Natural killer cell treated with Interleukin-12 subunit alpha and Interleukin-12 subunit beta and Interleukin-15 and Interleukin-18, amount 100 ng/mL, for 72 hours (primary cell): ENCODE measurements at regions not wholly inside any gene's neighbourhood (a gene's known extent, or its start where the extent isn't known, plus 50 kb on each side); places are given as distances from the start of the nearest gene placed in this dataset.

Experiments used
- ATAC-seq, 2 donors: fragments of 150-1000 bp; cut with Tn5 transposase in 1 of 2; sonication (Bioruptor Pico), chemical (Tn5 transposase) in 1 of 2; 2 replicates each; pipeline ENCODE4 v1.10.0; 2021
- DNase-seq: peaks from one replicate; pipeline ENCODE4 v3.0.0; 2022; ENCODE audit warnings: low spot score
- H3K27ac Mint-ChIP-seq, 2 donors: 1 replicate in 1 of 2; 2 replicates in 1 of 2; pipeline ENCODE4 v1.8.0; 2022; ENCODE audit warnings: mixed read lengths in 2 of 2, mild to moderate bottlenecking in 1 of 2, moderate library complexity in 1 of 2
- H3K27me3 Mint-ChIP-seq, 2 donors: 1 replicate in 1 of 2; 2 replicates in 1 of 2; pipeline ENCODE4 v1.8.0; 2022; ENCODE audit warnings: mixed read lengths in 2 of 2
- H3K36me3 Mint-ChIP-seq: one replicate; pipeline ENCODE4 v1.8.0; 2022; ENCODE audit warnings: mixed read lengths
- H3K4me1 Mint-ChIP-seq, 2 donors: 1 replicate in 1 of 2; 2 replicates in 1 of 2; pipeline ENCODE4 v1.8.0; 2022; ENCODE audit warnings: low read depth in 2 of 2, mixed read lengths in 2 of 2, mild to moderate bottlenecking in 1 of 2
- H3K4me3 Mint-ChIP-seq: one replicate; pipeline ENCODE4 v1.8.0; 2022; ENCODE audit warnings: mixed read lengths
- H3K9me3 Mint-ChIP-seq: 2 replicates; pipeline ENCODE4 v1.8.0; 2022; ENCODE audit warnings: mixed read lengths

DNA sequence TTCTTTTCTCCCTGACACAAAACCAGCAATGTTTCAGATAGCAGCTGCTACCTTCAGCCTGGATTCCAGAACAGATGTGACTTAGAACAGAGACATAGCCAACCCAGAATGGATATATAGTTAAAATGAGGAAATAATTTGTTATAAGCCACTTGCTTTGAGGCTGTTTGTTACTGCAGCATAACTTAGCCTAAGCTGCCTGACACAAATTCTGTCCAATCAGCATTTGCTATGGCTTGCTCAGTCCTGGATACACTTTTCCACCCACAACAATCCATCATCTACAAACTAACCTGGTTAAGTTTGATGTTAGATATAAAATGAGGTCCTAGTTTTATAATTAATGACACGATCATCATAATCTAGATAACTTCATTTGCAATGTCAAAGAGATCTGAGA lies 480.4 kb downstream of the NR4A2 start:
- Mint-ChIP-seq H3K36me3 (no peaks in the 10 kb centered on the region), H3K27ac (no peak overlapping the region), H3K4me1 (no peaks in the 10 kb centered on the region), H3K9me3 (peaks cover 11% of the 10 kb centered on the region), H3K27me3 (no peaks in the 10 kb centered on the region), H3K4me3 (no peak overlapping the region)
- ATAC-seq (no peak), DNase-seq (no peak)

DNA sequence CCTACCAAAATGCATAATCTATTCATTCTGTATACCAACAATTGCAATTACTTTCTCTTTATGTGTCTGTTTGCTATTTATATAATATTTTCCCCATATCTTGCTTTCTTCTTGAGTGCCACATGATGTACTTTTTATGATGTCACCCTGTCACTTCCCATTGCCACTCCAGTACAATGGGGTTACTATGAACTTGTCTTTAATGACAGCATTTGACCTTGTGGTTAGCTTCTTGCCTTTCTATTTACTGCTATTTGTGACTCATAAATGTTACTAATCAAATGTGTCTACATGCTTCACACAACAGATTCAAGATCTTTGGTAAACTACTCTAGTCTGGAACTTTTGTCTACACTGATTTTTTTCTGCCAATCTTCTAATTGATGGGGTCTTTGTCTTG lies 486.3 kb downstream of the NR4A2 start:
- ATAC-seq (no peak), DNase-seq (no peak)
- Mint-ChIP-seq H3K4me1 (no peaks in the 10 kb centered on the region), H3K27ac (no peak overlapping the region), H3K9me3 (peaks cover 19% of the 10 kb centered on the region), H3K4me3 (no peak overlapping the region), H3K27me3 (no peaks in the 10 kb centered on the region), H3K36me3 (no peaks in the 10 kb centered on the region)

DNA sequence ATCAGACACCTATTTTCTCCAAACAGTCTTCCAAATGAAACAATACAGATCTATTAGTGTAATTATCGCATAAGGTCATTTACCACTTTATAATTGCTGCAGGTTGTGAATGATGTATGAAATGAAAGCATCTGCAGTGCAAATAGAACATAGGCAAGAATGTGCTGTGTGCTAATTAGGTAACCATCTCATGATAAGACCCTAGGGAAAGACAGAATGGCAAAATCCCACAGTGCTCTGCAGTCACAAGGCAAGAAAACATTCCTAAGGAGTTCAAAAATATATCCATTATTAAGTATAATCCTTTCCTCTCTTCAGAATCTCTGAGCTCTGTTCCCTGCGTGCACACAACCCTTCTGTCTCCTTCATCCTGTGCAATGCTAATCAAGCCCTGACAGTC lies 488.1 kb downstream of the NR4A2 start:
- Mint-ChIP-seq H3K9me3 (peaks cover 19% of the 10 kb centered on the region), H3K27me3 (no peaks in the 10 kb centered on the region), H3K36me3 (no peaks in the 10 kb centered on the region), H3K4me1 (no peaks in the 10 kb centered on the region), H3K4me3 (no peak overlapping the region), H3K27ac (no peak overlapping the region)
- DNase-seq (no peak), ATAC-seq (no peak)

- Mint-ChIP-seq H3K9me3 (peaks cover 11% of the 10 kb centered on the region), H3K36me3 (no peaks in the 10 kb centered on the region), H3K4me3 (no peak overlapping the region), H3K27ac (no peak overlapping the region), H3K27me3 (no peaks in the 10 kb centered on the region), H3K4me1 (no peaks in the 10 kb centered on the region)
- no peak for ATAC-seq
- no peak for DNase-seq
These were observed 490.4 kb downstream of the NR4A2 start for GRCh38 chr2:155842103-155842502.

DNA sequence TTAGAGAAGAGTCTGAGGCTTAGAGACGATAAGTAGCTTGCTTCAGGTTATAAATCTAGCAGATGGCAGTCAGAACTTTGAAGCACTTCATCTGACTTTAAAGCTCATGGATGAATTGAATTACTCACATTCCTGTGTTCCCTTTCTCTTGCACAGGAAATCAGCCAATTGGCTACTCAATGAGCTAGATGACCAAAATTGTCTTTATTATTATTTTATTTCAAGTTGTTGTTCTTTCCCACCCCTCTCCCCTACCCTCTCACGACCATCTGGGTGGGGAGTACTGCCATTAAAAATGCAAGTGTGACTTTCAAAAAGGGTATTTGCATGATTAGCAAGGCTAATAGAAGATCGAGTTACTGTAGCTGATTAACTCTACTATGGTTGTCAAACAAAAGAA lies 491.1 kb downstream of the NR4A2 start:
- no peak overlapping the region for H3K4me3 Mint-ChIP-seq
- H3K27me3 Mint-ChIP-seq: no peaks in the 10 kb centered on the region
- H3K4me1 Mint-ChIP-seq: no peaks in the 10 kb centered on the region
- no peak overlapping the region for H3K27ac Mint-ChIP-seq
- no peaks in the 10 kb centered on the region for H3K36me3 Mint-ChIP-seq
- no peak for DNase-seq
- no peak for ATAC-seq
- peaks cover 7% of the 10 kb centered on the region for H3K9me3 Mint-ChIP-seq

DNA sequence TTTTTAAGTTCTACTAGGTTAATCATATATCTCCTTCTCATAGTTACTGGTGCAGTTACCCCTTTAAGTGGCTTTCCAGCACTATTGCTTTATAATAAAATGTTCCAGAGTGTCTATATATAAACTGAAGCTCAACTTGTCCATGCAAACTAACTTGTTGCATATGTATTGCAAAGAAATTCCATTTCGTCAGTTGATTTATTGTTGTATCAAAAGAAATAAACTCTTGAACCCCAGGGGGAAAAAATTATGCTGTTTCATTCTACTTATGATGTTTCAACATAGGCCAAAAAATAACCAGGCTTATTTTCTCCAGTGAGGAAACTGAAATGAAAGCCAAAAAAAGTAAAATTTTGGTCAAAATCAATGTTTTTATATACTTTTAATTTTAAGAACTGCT lies 491.9 kb downstream of the NR4A2 start:
- Mint-ChIP-seq H3K27me3 (no peaks in the 10 kb centered on the region), H3K27ac (no peak overlapping the region), H3K4me3 (no peak overlapping the region), H3K36me3 (no peaks in the 10 kb centered on the region), H3K4me1 (no peaks in the 10 kb centered on the region), H3K9me3 (peaks cover 4% of the 10 kb centered on the region)
- no peak for ATAC-seq
- DNase-seq: no peak

- Mint-ChIP-seq H3K27me3 (no peaks in the 10 kb centered on the region), H3K4me3 (no peak overlapping the region), H3K4me1 (no peaks in the 10 kb centered on the region), H3K36me3 (no peaks in the 10 kb centered on the region), H3K27ac (no peak overlapping the region), H3K9me3 (peaks cover 4% of the 10 kb centered on the region)
- DNase-seq: no peak
- ATAC-seq: no peak
These were observed 492.5 kb downstream of the NR4A2 start for GRCh38 chr2:155839991-155840390.

- Mint-ChIP-seq H3K9me3 (peaks cover 4% of the 10 kb centered on the region), H3K4me3 (no peak overlapping the region), H3K27ac (no peak overlapping the region), H3K36me3 (no peaks in the 10 kb centered on the region), H3K4me1 (no peaks in the 10 kb centered on the region), H3K27me3 (no peaks in the 10 kb centered on the region)
- ATAC-seq: no peak
- no peak for DNase-seq
These were observed 493.1 kb downstream of the NR4A2 start for GRCh38 chr2:155839436-155839835.

DNA sequence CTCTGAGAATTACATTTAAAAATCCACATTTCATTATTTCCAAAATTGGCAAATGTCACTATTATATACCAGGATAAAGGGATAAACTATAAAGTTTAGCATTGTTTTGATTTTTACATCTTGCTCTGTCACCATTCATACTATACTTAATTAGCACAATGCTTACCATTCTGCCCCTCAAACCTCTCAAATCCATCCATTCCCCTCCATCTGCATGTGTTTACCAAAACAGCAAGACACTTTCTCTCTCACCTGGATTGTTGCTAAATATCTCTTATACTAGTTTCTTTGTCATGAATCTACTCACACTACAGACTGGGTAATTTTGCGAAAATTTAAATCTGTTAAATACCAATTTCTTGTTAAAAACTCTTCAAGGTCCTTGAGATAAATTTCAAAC lies 496.1 kb downstream of the NR4A2 start:
- no peak for ATAC-seq
- Mint-ChIP-seq H3K27me3 (no peaks in the 10 kb centered on the region), H3K9me3 (no peaks in the 10 kb centered on the region), H3K27ac (no peak overlapping the region), H3K4me3 (no peak overlapping the region), H3K4me1 (no peaks in the 10 kb centered on the region), H3K36me3 (no peaks in the 10 kb centered on the region)
- no peak for DNase-seq

DNA sequence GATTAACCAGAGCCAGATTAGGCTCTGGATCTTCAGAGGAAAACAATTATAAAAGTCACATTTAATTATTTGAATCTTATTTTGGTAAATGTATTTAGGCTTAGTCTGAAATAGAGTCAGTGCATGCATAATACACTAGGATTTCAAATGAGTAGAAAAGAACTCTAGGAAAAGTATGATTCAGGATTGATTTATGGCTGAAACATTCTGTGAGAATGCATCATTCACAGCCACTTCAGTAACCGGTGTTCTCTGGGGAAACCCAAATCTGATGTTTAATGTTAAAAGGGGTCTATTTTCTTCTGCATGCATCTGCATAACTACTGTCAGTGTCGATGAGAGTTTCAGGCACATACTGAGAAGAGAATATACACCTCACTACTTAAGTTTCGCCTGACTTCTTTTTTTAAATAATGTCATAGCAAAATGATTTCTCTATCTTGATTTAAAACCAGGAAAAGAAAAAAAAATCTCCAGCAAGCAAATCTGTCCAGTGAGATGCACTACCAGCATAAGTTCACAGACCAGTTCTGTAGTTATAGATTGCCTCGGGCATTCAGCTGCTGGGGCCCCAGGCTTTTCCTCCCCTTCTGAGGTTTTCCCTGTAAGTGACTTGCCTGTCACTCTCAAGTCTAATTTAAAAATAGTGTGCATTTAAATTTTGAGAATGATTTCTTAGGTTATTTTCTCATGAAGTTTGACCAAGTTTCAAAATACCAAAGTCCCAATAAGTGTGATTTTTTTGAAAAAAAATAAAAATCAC lies 501.5 kb downstream of the NR4A2 start:
- no peak overlapping the region for H3K4me3 Mint-ChIP-seq
- ATAC-seq (no peak), DNase-seq (no peak)
- H3K9me3 Mint-ChIP-seq: peaks cover 12% of the 10 kb centered on the region
- no peaks in the 10 kb centered on the region for H3K4me1 Mint-ChIP-seq
- no peak overlapping the region for H3K27ac Mint-ChIP-seq
- H3K27me3 Mint-ChIP-seq: no peaks in the 10 kb centered on the region
- H3K36me3 Mint-ChIP-seq: no peaks in the 10 kb centered on the region

GRCh38 chr2:155830351-155830750 lies 502.2 kb downstream of the NR4A2 start:
- no peaks in the 10 kb centered on the region for H3K27me3 Mint-ChIP-seq
- no peak overlapping the region for H3K4me3 Mint-ChIP-seq
- no peak overlapping the region for H3K27ac Mint-ChIP-seq
- DNase-seq (no peak), ATAC-seq (no peak)
- no peaks in the 10 kb centered on the region for H3K4me1 Mint-ChIP-seq
- H3K36me3 Mint-ChIP-seq: no peaks in the 10 kb centered on the region
- peaks cover 16% of the 10 kb centered on the region for H3K9me3 Mint-ChIP-seq

DNA sequence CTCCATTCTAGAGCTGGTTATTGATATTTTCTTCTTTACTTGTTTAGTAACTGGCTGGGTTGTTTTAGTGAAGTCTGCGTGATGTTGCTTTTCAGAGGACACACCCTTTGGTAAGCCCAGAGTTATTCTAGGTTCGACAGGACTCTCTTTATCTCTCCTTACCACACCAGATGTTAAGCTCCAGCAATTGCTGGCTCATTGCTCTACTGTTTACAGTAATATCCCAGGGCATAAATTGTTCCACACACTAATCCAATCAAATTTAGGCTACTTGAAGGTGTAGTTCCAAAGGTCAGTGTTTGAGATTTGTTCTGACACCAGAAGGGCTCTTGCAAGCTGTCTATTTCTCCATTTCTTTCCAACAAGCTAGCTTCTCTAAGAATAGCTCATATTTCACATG lies 506.6 kb downstream of the NR4A2 start:
- H3K4me3 Mint-ChIP-seq: no peak overlapping the region
- DNase-seq (no peak), ATAC-seq (no peak)
- H3K4me1 Mint-ChIP-seq: no peaks in the 10 kb centered on the region
- no peaks in the 10 kb centered on the region for H3K27me3 Mint-ChIP-seq
- no peaks in the 10 kb centered on the region for H3K36me3 Mint-ChIP-seq
- peaks cover 16% of the 10 kb centered on the region for H3K9me3 Mint-ChIP-seq
- H3K27ac Mint-ChIP-seq: no peak overlapping the region

GRCh38 chr2:155815851-155816250 lies 516.7 kb downstream of the NR4A2 start:
- ATAC-seq (no peak), DNase-seq (no peak)
- Mint-ChIP-seq H3K4me1 (no peaks in the 10 kb centered on the region), H3K4me3 (no peak overlapping the region), H3K27ac (no peak overlapping the region), H3K27me3 (no peaks in the 10 kb centered on the region), H3K36me3 (peaks cover 6% of the 10 kb centered on the region), H3K9me3 (peaks cover 7% of the 10 kb centered on the region)

DNA sequence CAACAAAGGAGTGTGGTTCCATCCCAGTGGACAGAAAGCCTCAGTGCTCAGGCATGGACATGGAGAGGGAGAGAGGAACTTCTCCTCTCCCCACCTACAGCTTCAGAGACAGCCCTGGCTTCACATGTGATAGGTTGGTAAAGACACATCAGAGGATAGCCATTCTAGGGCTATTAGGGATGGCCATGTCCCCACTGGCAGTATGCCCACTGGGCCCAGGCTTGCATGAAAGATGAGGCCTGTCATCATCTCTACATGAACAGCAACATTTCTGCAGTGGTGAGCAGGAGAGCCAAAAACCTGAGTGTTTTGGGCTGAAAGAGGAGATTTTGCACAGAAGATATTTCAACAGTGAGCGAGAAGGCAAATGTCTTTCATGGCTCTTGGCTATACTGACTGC lies 517.2 kb downstream of the NR4A2 start:
- no peaks in the 10 kb centered on the region for H3K27me3 Mint-ChIP-seq
- H3K4me3 Mint-ChIP-seq: no peak overlapping the region
- peaks cover 4% of the 10 kb centered on the region for H3K9me3 Mint-ChIP-seq
- no peaks in the 10 kb centered on the region for H3K4me1 Mint-ChIP-seq
- DNase-seq: no peak
- no peak overlapping the region for H3K27ac Mint-ChIP-seq
- H3K36me3 Mint-ChIP-seq: peaks cover 6% of the 10 kb centered on the region
- ATAC-seq: no peak

DNA sequence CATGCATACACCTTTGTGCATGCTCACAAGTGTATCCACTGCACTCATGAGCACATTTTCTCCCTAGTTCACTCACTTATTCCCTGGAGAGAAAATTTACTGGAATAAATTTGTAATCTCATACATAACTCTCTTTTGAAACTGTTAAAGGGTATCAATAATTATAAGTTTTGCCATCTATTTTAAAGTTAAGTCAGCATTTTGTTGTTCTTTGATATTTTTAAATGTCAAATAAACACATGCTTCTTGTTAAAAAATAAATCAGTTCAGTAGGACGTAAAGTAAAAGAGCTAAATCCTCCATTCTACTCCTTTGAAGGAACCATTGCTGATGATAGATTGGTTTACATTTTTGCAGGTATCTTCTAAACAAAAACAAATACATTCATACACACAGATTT lies 522.1 kb downstream of the NR4A2 start:
- Mint-ChIP-seq H3K4me1 (no peaks in the 10 kb centered on the region), H3K9me3 (peaks cover 6% of the 10 kb centered on the region), H3K27me3 (no peaks in the 10 kb centered on the region), H3K4me3 (no peak overlapping the region), H3K27ac (no peak overlapping the region), H3K36me3 (no peaks in the 10 kb centered on the region)
- DNase-seq (no peak), ATAC-seq (no peak)
